ENCODE measurements at regions not wholly inside any gene's neighbourhood (a gene's known extent, or its start where the extent isn't known, plus 50 kb on each side); places are given as distances from the start of the nearest gene placed in this dataset.

DNA sequence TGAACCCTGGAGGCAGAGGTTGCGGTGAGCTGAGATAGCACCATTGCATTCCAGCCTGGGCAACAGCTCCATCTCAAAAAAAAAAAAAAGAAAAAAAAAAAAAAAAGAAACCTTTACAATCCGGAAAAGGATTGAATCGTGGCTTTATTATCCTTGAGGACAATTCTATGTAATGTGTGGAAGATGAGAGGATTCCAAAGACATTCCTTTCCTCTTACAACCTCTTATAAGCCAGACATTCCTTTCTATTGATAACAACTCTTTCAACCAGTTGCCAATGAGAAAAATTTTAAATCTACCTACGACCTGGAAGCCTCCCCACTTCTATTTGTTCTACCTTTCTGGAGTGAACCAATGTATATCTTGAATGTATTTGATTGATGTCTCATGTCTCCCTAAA, 91.2 kb upstream of the EEF1E1 start:
- H3K27ac ChIP-seq, result no peak overlapping the region
- no peaks in the 10 kb centered on the region for H3K9me3 ChIP-seq
- no peaks in the 10 kb centered on the region for H3K36me3 ChIP-seq
- no peak for DNase-seq
- H3K4me1 ChIP-seq, result no peaks in the 10 kb centered on the region
- intact Hi-C loops (cut with DNase I; ENCODE audit: low total_unique reads), result no loop called here
- no peak overlapping the region for H3K4me3 ChIP-seq
- 79 to 88% (median 86%) methylated on average over 4 of the region's 4 CpGs for WGBS, 5 donors
- H3K27me3 ChIP-seq, result peaks cover 0 to 7% (median 0%) of the 10 kb centered on the region in 3 donors
- TF ChIP-seq, protein P1, sequence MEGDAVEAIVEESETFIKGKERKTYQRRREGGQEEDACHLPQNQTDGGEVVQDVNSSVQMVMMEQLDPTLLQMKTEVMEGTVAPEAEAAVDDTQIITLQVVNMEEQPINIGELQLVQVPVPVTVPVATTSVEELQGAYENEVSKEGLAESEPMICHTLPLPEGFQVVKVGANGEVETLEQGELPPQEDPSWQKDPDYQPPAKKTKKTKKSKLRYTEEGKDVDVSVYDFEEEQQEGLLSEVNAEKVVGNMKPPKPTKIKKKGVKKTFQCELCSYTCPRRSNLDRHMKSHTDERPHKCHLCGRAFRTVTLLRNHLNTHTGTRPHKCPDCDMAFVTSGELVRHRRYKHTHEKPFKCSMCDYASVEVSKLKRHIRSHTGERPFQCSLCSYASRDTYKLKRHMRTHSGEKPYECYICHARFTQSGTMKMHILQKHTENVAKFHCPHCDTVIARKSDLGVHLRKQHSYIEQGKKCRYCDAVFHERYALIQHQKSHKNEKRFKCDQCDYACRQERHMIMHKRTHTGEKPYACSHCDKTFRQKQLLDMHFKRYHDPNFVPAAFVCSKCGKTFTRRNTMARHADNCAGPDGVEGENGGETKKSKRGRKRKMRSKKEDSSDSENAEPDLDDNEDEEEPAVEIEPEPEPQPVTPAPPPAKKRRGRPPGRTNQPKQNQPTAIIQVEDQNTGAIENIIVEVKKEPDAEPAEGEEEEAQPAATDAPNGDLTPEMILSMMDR (IDR thresholded peaks at IDR 0.05), result no peak
- TF ChIP-seq POLR2AphosphoS5 (IDR thresholded peaks at IDR 0.05) (no peak), POLR2A (IDR thresholded peaks at IDR 0.05) (no peak), EP300 (IDR thresholded peaks at IDR 0.05) (no peak)

DNA sequence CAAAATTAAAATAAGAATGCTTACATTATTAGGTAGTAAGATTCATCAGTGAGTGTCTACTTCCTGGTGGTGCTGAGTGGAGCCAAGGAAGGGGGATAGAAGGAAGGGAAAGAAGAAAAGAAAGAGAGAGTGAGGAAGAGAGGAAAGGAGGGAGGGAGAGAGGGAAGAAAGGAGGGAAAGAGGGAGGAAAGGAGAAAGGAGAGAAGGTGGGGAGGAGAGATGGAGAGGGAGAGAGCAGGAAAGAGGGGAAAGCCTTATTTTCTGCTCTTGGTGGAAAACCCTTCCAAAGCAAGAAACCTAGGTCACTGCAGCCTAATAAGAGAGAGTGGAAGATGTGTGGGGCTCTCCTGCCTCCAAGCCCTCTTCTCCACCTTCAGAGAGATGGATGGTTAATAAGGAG, 90.2 kb upstream of the EEF1E1 start:
- Histone ChIP-seq H3K27ac (no peak overlapping the region), H3K9me3 (no peaks in the 10 kb centered on the region), H3K27me3 (peaks cover 0 to 7% (median 0%) of the 10 kb centered on the region in 3 donors), H3K4me1 (no peaks in the 10 kb centered on the region), H3K4me3 (no peak overlapping the region), H3K36me3 (no peaks in the 10 kb centered on the region)
- TF ChIP-seq EP300 (IDR thresholded peaks at IDR 0.05) (no peak), POLR2AphosphoS5 (IDR thresholded peaks at IDR 0.05) (no peak), POLR2A (IDR thresholded peaks at IDR 0.05) (no peak)
- TF ChIP-seq, protein P1 (IDR thresholded peaks at IDR 0.05), result no peak
- intact Hi-C loops (cut with DNase I; ENCODE audit: low total_unique reads), result no loop called here
- DNase-seq, result no peak

DNA sequence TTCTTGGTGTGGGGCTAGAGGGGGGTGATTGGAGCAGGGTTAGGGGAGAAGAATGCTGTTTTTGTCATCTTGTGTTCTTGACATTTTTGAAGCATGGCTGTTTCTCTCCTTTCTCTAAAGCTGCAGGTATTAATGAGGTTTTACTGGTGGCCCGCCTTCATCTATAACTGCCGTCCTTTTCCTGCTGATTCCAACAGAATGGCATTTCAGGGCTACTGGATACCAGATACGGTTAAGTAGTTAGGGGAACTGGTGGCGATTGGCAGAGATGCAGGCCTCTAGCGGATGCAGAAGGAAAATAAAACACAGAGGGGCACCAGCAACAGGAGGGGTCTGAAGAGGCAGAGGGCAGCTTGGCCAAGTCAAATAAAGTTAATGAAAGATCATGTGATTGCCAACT, 89.7 kb upstream of the EEF1E1 start:
- H3K27me3 ChIP-seq, result peaks cover 0 to 7% (median 0%) of the 10 kb centered on the region in 3 donors
- H3K36me3 ChIP-seq, result no peaks in the 10 kb centered on the region
- no peak overlapping the region for H3K4me3 ChIP-seq
- TF ChIP-seq POLR2A (IDR thresholded peaks at IDR 0.05), result no peak
- no peak for TF ChIP-seq POLR2AphosphoS5 (IDR thresholded peaks at IDR 0.05)
- no peak for TF ChIP-seq EP300 (IDR thresholded peaks at IDR 0.05)
- TF ChIP-seq, protein P1 (IDR thresholded peaks at IDR 0.05), result no peak
- DNase-seq, result no peak
- no peak overlapping the region for H3K27ac ChIP-seq
- H3K4me1 ChIP-seq, result no peaks in the 10 kb centered on the region
- intact Hi-C loops (cut with DNase I; ENCODE audit: low total_unique reads), result no loop called here
- H3K9me3 ChIP-seq, result no peaks in the 10 kb centered on the region
- 60 to 83% (median 71%) methylated on average over 5 of the region's 5 CpGs for WGBS, 5 donors

DNA sequence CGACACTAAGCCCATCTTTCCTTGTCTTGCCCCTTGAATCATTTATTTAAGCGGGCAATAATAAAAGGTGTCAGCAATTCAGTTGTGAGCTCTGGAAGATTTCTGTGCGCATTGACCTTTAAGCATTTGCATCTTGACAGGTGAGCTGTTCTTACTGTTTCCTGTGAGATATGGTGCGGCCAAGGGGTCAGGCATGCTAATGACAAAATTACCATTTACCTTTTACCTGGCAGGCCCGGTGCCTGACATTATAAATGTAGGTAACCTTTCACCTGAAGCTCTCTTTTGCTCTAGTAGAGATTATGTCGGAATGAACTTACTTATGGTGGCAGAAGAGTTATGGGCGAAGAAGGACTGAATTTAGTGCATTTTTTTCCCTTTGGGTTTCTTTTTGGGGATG, 89.3 kb upstream of the EEF1E1 start:
- Histone ChIP-seq H3K4me3 (no peak overlapping the region), H3K36me3 (no peaks in the 10 kb centered on the region)
- DNase-seq, result no peak

More for the DNA sequence above, 89.3 kb upstream of the EEF1E1 start:
- TF ChIP-seq POLR2AphosphoS5 (IDR thresholded peaks at IDR 0.05), result no peak
- TF ChIP-seq EP300 (IDR thresholded peaks at IDR 0.05), result no peak
- TF ChIP-seq, protein P1 (IDR thresholded peaks at IDR 0.05), result no peak
- no peak for TF ChIP-seq POLR2A (IDR thresholded peaks at IDR 0.05)
- Histone ChIP-seq H3K9me3 (no peaks in the 10 kb centered on the region), H3K4me1 (no peaks in the 10 kb centered on the region), H3K27me3 (peaks cover 0 to 7% (median 0%) of the 10 kb centered on the region in 3 donors), H3K27ac (no peak overlapping the region)
- intact Hi-C loops (cut with DNase I; ENCODE audit: low total_unique reads), result no loop called here
- 52 to 62% (median 60%) methylated on average over 7 of the region's 7 CpGs for WGBS, 5 donors
